ENCODE measurements at regions not wholly inside any gene's neighbourhood (a gene's known extent, or its start where the extent isn't known, plus 50 kb on each side); places are given as distances from the start of the nearest gene placed in this dataset.

- Histone ChIP-seq H3K79me2 (ENCODE audit: insufficient read depth, low read length) (no peaks in the 10 kb centered on the region), H3K4me3 (replicated peaks in 1 of 3; ENCODE audit: low read depth in 2 of 3, low read length in 3 of 3) (no peak overlapping the region), H3K27me3 (ENCODE audit: control insufficient read depth in 2 of 2, insufficient read depth in 2 of 2, low read length in 2 of 2) (no peaks in the 10 kb centered on the region), H3K27ac (ENCODE audit: low read depth in 1 of 2, low read length in 2 of 2) (no peak overlapping the region), H3K4me1 (ENCODE audit: control insufficient read depth in 1 of 2, insufficient read depth in 2 of 2, low read length in 2 of 2) (no peaks in the 10 kb centered on the region), H3K4me2 (replicated peaks; ENCODE audit: extremely low read depth, low read length, poor library complexity, severe bottlenecking) (no peak overlapping the region), H3K9ac (ENCODE audit: insufficient read depth, low read length, poor library complexity, severe bottlenecking) (no peak overlapping the region), H3K9me3 (replicated peaks in 1 of 2; ENCODE audit: control insufficient read depth in 1 of 2, insufficient read depth in 1 of 2, low read length in 2 of 2) (no peaks in the 10 kb centered on the region), H3K36me3 (replicated peaks in 1 of 2; ENCODE audit: control insufficient read depth in 1 of 2, insufficient read depth in 2 of 2, low read length in 2 of 2) (no peaks in the 10 kb centered on the region), H4K20me1 (ENCODE audit: insufficient read depth, low read length) (no peaks in the 10 kb centered on the region), H2AFZ (ENCODE audit: insufficient read depth, low read depth, low read length, poor library complexity, severe bottlenecking) (no peak overlapping the region)
- TF ChIP-seq CTCF (IDR thresholded peaks at IDR 0.05): no peak
- WGBS (ENCODE audit: insufficient coverage): 100% methylated on average over 1 of the region's 2 CpGs
- no peaks in the 10 kb centered on the region for H3K9me3 Mint-ChIP-seq
- DNase-seq: no peak
- intact Hi-C loops (cut with micrococcal nuclease): no loop called here
- no peak overlapping the region for H3K27ac Mint-ChIP-seq
- H3K27me3 Mint-ChIP-seq (ENCODE audit: low read depth in 3 of 3): peaks cover 0 to 4% (median 3%) of the 10 kb centered on the region in 3 donors
- no peaks in the 10 kb centered on the region for H3K36me3 Mint-ChIP-seq
- H3K4me1 Mint-ChIP-seq: peaks cover 2% of the 10 kb centered on the region
- H3K4me3 Mint-ChIP-seq: no peak overlapping the region
Observed at GRCh38 chr4:138866314-138866713, 149.3 kb upstream of the NOCT start.

GRCh38 chr4:138865765-138866164, 149.8 kb upstream of the NOCT start:
- no peak overlapping the region for H3K9ac ChIP-seq (ENCODE audit: insufficient read depth, low read length, poor library complexity, severe bottlenecking)
- H3K36me3 Mint-ChIP-seq: no peaks in the 10 kb centered on the region
- no peaks in the 10 kb centered on the region for H3K9me3 Mint-ChIP-seq
- intact Hi-C loops (cut with micrococcal nuclease): no loop called here
- H3K27ac ChIP-seq (ENCODE audit: low read depth in 1 of 2, low read length in 2 of 2): no peak overlapping the region
- WGBS (ENCODE audit: insufficient coverage): 50% methylated on average over 1 of the region's 8 CpGs
- TF ChIP-seq CTCF (IDR thresholded peaks at IDR 0.05): no peak
- no peak overlapping the region for H3K4me2 ChIP-seq (replicated peaks; ENCODE audit: extremely low read depth, low read length, poor library complexity, severe bottlenecking)
- DNase-seq: no peak
- peaks cover 0 to 3% (median 2%) of the 10 kb centered on the region in 3 donors for H3K27me3 Mint-ChIP-seq (ENCODE audit: low read depth in 3 of 3)
- no peak overlapping the region for H2AFZ ChIP-seq (ENCODE audit: insufficient read depth, low read depth, low read length, poor library complexity, severe bottlenecking)
- H3K4me3 ChIP-seq (replicated peaks in 1 of 3; ENCODE audit: low read depth in 2 of 3, low read length in 3 of 3): no peak overlapping the region
- H4K20me1 ChIP-seq (ENCODE audit: insufficient read depth, low read length): no peaks in the 10 kb centered on the region
- H3K4me3 Mint-ChIP-seq: no peak overlapping the region
- H3K4me1 ChIP-seq (ENCODE audit: control insufficient read depth in 1 of 2, insufficient read depth in 2 of 2, low read length in 2 of 2): no peaks in the 10 kb centered on the region
- H3K36me3 ChIP-seq (replicated peaks in 1 of 2; ENCODE audit: control insufficient read depth in 1 of 2, insufficient read depth in 2 of 2, low read length in 2 of 2): no peaks in the 10 kb centered on the region
- H3K79me2 ChIP-seq (ENCODE audit: insufficient read depth, low read length): no peaks in the 10 kb centered on the region
- no peak overlapping the region for H3K27ac Mint-ChIP-seq
- no peaks in the 10 kb centered on the region for H3K27me3 ChIP-seq (ENCODE audit: control insufficient read depth in 2 of 2, insufficient read depth in 2 of 2, low read length in 2 of 2)
- no peaks in the 10 kb centered on the region for H3K4me1 Mint-ChIP-seq
- H3K9me3 ChIP-seq (replicated peaks in 1 of 2; ENCODE audit: control insufficient read depth in 1 of 2, insufficient read depth in 1 of 2, low read length in 2 of 2): no peaks in the 10 kb centered on the region

Measured in CD14-positive monocyte (primary cell).